Mammary epithelial cell (primary cell): ENCODE measurements at regions not wholly inside any gene's neighbourhood (a gene's known extent, or its start where the extent isn't known, plus 50 kb on each side); places are given as distances from the start of the nearest gene placed in this dataset.

Experiments
- CTCF ChIP-seq, 2 donors: IDR thresholded peaks in 1 of 2; conservative IDR thresholded peaks in 1 of 2; 2 replicates each; pipeline ENCODE4 v1.5.1; 2011 to 2012; ENCODE audit warnings: inconsistent platforms in 2 of 2, low read length in 2 of 2, mild to moderate bottlenecking in 2 of 2, control low read depth in 1 of 2, low read depth in 1 of 2; ENCODE audit not compliant: insufficient read depth in 1 of 2; ENCODE audit errors: extremely low read depth in 1 of 2
- EZH2 ChIP-seq: IDR thresholded peaks from 2 replicates; pipeline ENCODE4 v1.6.1; 2012; ENCODE audit warnings: low read length, inconsistent platforms, borderline replicate concordance

- TF ChIP-seq CTCF (conservative IDR thresholded peaks at IDR 0.05 in 1 of 2, IDR thresholded peaks at IDR 0.05 in 1 of 2; ENCODE audit: extremely low read depth in 1 of 2, insufficient read depth in 1 of 2, low read depth in 1 of 2, low read length in 2 of 2) (no peak), EZH2 (no peak)
Measured at GRCh38 chr1:115189814-115190539, 100.7 kb upstream of the TSPAN2 start.
